Transverse colon (tissue), 4 donors: ENCODE measurements at regions not wholly inside any gene's neighbourhood (a gene's known extent, or its start where the extent isn't known, plus 50 kb on each side); places are given as distances from the start of the nearest gene placed in this dataset.

Source experiments
- DNase-seq: peaks from one replicate; pipeline ENCODE4 v3.0.0-alpha.2; 2019
- H3K27ac ChIP-seq, 4 donors: fragments of 200-600 bp; sonication (generic); 2 replicates each; pipeline ENCODE4 v1.5.1; 2016 to 2018; ENCODE audit warnings: inconsistent platforms in 4 of 4
- H3K27me3 ChIP-seq: fragments of 200-600 bp; sonication (generic); 2 replicates; pipeline ENCODE4 v1.5.1; 2017; ENCODE audit warnings: inconsistent platforms
- H3K36me3 ChIP-seq, 4 donors: fragments of 200-600 bp; sonication (generic); 2 replicates each; pipeline ENCODE4 v1.5.1; 2017 to 2019; ENCODE audit warnings: inconsistent platforms in 4 of 4
- H3K4me1 ChIP-seq, 4 donors: fragments of 200-600 bp; sonication (generic); 2 replicates each; pipeline ENCODE4 v1.5.1; 2017 to 2020; ENCODE audit warnings: inconsistent platforms in 4 of 4
- H3K4me3 ChIP-seq, 4 donors: fragments of 200-600 bp; sonication (generic); 1 replicate in 1 of 4; 2 replicates in 3 of 4; pipeline versions ENCODE4 v1.5.1 to v1.6.1; 2017 to 2019; ENCODE audit warnings: inconsistent platforms in 4 of 4
- H3K9me3 ChIP-seq, 2 donors: fragments of 200-600 bp; sonication (generic); 2 replicates each; pipeline ENCODE4 v1.5.1; 2017 to 2019; ENCODE audit warnings: inconsistent platforms in 2 of 2
- CTCF ChIP-seq, 5 experiments: fragments of 200-600 bp in 3 of 5; fragments of 450-650 bp in 2 of 5; sonication (generic) in 3 of 5; IDR thresholded peaks; 1 replicate in 2 of 5; 2 replicates in 3 of 5; pipeline ENCODE4 v1.5.1; 2016 to 2017; ENCODE audit warnings: antibody characterized with exemption in 5 of 5, inconsistent platforms in 3 of 5, mild to moderate bottlenecking in 2 of 5, moderate library complexity in 1 of 5
- EP300 ChIP-seq: sonication (generic); formaldehyde crosslinking; IDR thresholded peaks from one replicate; pipeline ENCODE4 v1.6.1; 2017; ENCODE audit warnings: antibody characterized with exemption, low read depth
- POLR2A ChIP-seq: fragments of 450-650 bp; IDR thresholded peaks from one replicate; pipeline ENCODE4 v1.6.1; 2016; ENCODE audit warnings: antibody characterized with exemption, mild to moderate bottlenecking, moderate library complexity
- POLR2AphosphoS5 ChIP-seq, 3 donors: sonication (generic); formaldehyde crosslinking; IDR thresholded peaks; one replicate each; pipeline ENCODE4 v1.6.1; 2016; ENCODE audit warnings: antibody characterized with exemption in 3 of 3
- WGBS, 2 donors: methylation state at CpG; one replicate each; pipeline ENCODE4 v1.1.5; 2018; ENCODE audit warnings: low coverage in 1 of 2; 5-methylcytosine and 5-hydroxymethylcytosine counted together
- in situ Hi-C, 4 donors: fragments of 200-750 bp; cut with MboI; loops; one replicate each; pipeline versions ENCODE4 v1.15.0 to v1.15.1; 2017; ENCODE audit warnings: low sequenced_read_pairs in 3 of 4, low pct_ligation_motif_present in 1 of 4, low pct_unique_long_range_greater_than_20kb in 1 of 4
- intact Hi-C: fragments of 100-400 bp; cut with DNase I; formaldehyde crosslinking; loops from one replicate; pipeline ENCODE4 v1.15.1; 2023; ENCODE audit warnings: low total_unique reads

- intact Hi-C loops: no loop called here
- DNase-seq: no peak
- H3K4me3 ChIP-seq: no peak overlapping the region
Observed at GRCh38 chr15:36313736-36314280, 265.6 kb upstream of the CDIN1 start.

GRCh38 chr15:36315649-36316048 lies 263.8 kb upstream of the CDIN1 start:
- H3K9me3 ChIP-seq: no peaks in the 10 kb centered on the region
- TF ChIP-seq CTCF (IDR thresholded peaks at IDR 0.05): no peak
- TF ChIP-seq POLR2AphosphoS5 (IDR thresholded peaks at IDR 0.05): no peak
- TF ChIP-seq EP300: no peak
- TF ChIP-seq POLR2A: no peak
- no peaks in the 10 kb centered on the region for H3K4me1 ChIP-seq
- intact Hi-C loops: no loop called here
- no peaks in the 10 kb centered on the region for H3K36me3 ChIP-seq
- H3K4me3 ChIP-seq: no peak overlapping the region
- no peak for DNase-seq
- 86 to 93% methylated on average over 2 of the region's 2 CpGs for WGBS, 2 donors
- in situ Hi-C loops: no loop called here
- H3K27me3 ChIP-seq: no peaks in the 10 kb centered on the region
- no peak overlapping the region for H3K27ac ChIP-seq

More at GRCh38 chr15:36313736-36314280, 265.6 kb upstream of the CDIN1 start:
- 70 to 72% methylated on average over 2 of the region's 2 CpGs for WGBS, 2 donors
- in situ Hi-C loops: no loop called here
- no peak overlapping the region for H3K27ac ChIP-seq
- H3K36me3 ChIP-seq: no peaks in the 10 kb centered on the region
- TF ChIP-seq CTCF (IDR thresholded peaks at IDR 0.05) (no peak), POLR2AphosphoS5 (IDR thresholded peaks at IDR 0.05) (no peak), EP300 (no peak), POLR2A (no peak)
- no peaks in the 10 kb centered on the region for H3K4me1 ChIP-seq
- H3K9me3 ChIP-seq: no peaks in the 10 kb centered on the region
- H3K27me3 ChIP-seq: no peaks in the 10 kb centered on the region

- Histone ChIP-seq H3K27ac (no peak overlapping the region), H3K9me3 (no peaks in the 10 kb centered on the region), H3K4me3 (no peak overlapping the region), H3K4me1 (no peaks in the 10 kb centered on the region), H3K27me3 (no peaks in the 10 kb centered on the region), H3K36me3 (no peaks in the 10 kb centered on the region)
- intact Hi-C loops (loop anchor here (10.0 kb wide), 1 partner anchor 71 kb away; no protein-coding TSS in a partner anchor), in situ Hi-C loops (no loop called here)
- TF ChIP-seq EP300 (no peak), POLR2AphosphoS5 (IDR thresholded peaks at IDR 0.05) (no peak)
- WGBS, 2 donors: 80 to 81% methylated on average over 3 of the region's 3 CpGs
- no peak for DNase-seq
Observed at GRCh38 chr15:36323615-36324014, 255.8 kb upstream of the CDIN1 start.

GRCh38 chr15:36325206-36325605 lies 254.2 kb upstream of the CDIN1 start:
- intact Hi-C loops (loop anchor here (1.0 to 10.0 kb wide), 2 partner anchors 23 to 70 kb away; no protein-coding TSS in a partner anchor), in situ Hi-C loops (no loop called here)
- 43 to 55% methylated on average over 2 of the region's 2 CpGs for WGBS, 2 donors
- Histone ChIP-seq H3K4me3 (no peak overlapping the region), H3K36me3 (no peaks in the 10 kb centered on the region), H3K9me3 (no peaks in the 10 kb centered on the region), H3K27me3 (no peaks in the 10 kb centered on the region), H3K27ac (no peak overlapping the region), H3K4me1 (no peaks in the 10 kb centered on the region)
- TF ChIP-seq EP300: no peak
- TF ChIP-seq CTCF (IDR thresholded peaks at IDR 0.05): no peak
- no peak for TF ChIP-seq POLR2AphosphoS5 (IDR thresholded peaks at IDR 0.05)
- TF ChIP-seq POLR2A: no peak
- DNase-seq: no peak

GRCh38 chr15:36329592-36329991 lies 249.8 kb upstream of the CDIN1 start:
- intact Hi-C loops: loop anchor here (10.0 kb wide), 1 partner anchor 65 kb away; no protein-coding TSS in a partner anchor
- Histone ChIP-seq H3K9me3 (no peaks in the 10 kb centered on the region), H3K36me3 (no peaks in the 10 kb centered on the region), H3K4me3 (no peak overlapping the region), H3K4me1 (no peaks in the 10 kb centered on the region), H3K27ac (no peak overlapping the region), H3K27me3 (no peaks in the 10 kb centered on the region)
- DNase-seq: no peak
- in situ Hi-C loops: no loop called here
- 92 to 93% methylated on average over 7 to 9 of the region's 9 CpGs for WGBS, 2 donors
- TF ChIP-seq EP300 (no peak), CTCF (IDR thresholded peaks at IDR 0.05) (no peak), POLR2AphosphoS5 (IDR thresholded peaks at IDR 0.05) (no peak), POLR2A (no peak)
